ENCODE measurements at regions not wholly inside any gene's neighbourhood (a gene's known extent, or its start where the extent isn't known, plus 50 kb on each side); places are given as distances from the start of the nearest gene placed in this dataset.
"Not testable (repeated sequence)": the region's sequence is repeated elsewhere in the genome, so short reads cannot be mapped to it uniquely, and the experiment has no call there.

DNA sequence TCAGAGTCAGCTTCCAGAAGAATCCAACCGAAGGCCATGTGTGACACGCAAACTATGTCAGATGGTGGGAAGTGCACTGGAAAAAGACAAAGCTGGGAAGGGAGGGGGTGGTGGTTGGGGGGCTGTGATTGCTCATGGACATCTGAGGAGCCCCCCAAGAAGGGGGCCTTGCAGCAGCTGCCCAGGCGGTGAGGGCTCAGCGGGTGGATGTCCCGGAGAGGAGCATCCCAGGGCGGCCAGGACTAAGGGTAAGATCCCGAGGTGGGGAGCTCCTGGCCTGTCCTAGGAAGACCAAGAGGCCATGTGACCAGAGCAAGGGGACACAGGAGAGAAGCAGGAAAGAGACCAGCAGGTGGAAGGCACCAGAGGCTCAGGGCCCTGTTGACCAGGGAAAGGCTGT lies 299.5 kb downstream of the PREX1 start:
- no peak for DNase-seq

DNA sequence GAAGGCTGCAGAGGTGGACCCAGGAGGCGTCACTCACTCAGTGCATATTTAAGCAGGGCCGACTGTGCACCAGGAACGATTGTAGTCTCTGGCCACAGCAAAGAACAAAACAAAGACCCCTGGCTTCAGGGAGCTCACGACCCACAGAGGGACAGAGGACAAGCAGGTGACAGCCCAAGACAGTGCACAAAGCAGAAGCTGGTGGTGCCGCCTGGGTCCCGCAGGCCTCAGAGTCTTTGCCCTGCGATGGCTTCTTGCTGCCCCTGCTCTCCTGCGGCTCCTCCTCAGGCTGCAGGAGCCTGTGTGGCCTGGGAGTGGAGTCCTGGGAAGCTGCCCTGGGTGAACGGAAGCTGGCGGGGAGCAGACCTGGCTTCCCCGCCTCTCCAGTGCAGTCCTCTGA lies 300.0 kb downstream of the PREX1 start:
- DNase-seq: no peak

DNA sequence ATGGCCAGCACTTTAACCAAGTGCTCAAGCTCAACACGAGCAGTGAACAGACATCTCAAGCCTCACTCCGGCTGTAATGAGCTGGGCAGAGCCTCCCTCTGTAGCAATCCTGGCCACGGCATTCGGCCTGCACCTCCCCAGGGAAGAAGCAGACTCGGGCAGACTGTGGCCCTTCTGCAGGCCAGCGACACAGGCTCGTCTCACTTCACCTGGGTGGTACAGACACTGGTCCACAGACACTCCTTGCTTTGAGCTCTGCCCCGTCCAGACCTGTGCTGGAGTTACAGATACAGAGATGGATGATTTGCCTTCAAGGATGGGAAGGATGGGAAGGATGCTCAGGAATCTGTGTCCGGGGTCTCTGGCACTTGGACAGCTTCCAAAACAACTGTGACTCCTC lies 300.9 kb downstream of the PREX1 start:
- DNase-seq: no peak

DNA sequence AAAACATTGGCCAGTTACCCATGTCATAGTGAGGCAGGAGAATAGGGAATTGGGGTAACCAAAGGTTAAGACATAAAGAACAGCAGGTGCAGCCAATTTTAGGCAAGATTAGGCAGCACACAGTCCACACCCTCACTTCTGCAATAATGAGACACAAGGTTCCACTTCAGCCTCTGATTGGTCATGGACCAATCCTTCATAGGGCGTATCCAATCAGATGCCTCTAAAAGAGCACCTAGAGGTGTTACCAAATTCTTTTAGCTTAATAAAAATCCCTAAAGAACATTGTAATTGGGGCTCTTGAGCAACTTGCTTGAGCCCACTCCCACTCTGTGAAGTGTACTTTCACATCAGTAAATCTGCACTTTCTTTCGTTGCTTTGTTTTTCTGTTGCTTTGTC lies 302.4 kb downstream of the PREX1 start:
- DNase-seq: no peak

DNA sequence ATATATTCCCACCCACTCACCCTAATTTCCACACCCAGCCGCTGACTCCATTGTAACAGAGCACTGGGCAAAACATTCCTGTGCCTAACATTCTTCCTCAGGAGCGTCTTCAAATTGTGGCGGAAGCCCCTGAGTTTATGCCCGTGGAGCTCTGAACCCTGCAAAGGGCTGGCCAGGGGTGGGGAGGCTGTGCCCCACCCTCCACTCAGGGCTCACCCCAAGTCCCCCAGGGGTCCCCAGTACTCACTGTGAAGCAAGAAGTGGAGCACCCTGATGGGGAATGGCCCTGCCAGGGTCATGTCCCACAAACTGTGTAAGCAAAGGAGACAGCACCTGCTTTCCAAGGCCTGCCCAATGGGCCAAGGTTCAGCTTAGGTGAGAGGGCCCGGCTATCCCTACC lies 303.2 kb downstream of the PREX1 start:
- no peak for DNase-seq

DNA sequence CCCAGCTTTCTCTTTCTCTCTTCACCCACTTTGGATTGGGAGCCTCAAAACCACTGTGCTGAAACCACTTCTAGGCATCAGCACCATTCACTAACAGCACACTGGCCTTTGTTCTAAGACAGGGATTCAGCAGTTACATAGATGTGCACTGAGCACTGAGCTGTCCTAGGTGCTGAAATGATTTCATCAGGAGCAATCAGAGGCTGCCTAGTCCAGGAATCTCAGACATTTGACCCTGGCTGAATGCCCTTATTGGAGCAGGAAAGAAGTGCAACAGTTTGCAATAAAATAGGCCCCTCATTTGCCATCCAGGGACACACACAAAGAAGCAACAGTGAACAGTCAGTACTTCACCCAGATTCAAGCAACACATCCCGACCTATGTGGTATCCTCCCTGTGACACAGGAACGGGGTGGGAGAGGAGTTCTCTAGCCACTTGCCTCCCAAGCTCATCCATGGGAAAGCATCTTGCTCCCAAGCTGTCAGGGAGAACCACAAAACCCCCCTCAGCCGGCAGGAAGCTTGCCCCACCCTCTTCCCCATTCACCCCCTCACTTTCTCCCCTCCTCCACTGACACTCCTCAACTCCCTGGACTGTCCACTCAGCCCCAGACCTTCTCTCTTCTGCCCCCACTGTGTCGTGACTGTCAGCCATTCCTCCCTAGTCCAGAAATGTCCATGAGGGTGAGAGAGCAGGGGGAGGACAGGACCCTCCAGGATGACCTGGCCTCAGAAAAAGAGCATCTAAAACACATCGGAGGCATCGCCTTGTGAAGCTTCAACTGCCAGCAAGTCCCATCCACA lies 304.4 kb downstream of the PREX1 start:
- peak in 1 of 2 experiments; percentile 5 for DNase-seq

DNA sequence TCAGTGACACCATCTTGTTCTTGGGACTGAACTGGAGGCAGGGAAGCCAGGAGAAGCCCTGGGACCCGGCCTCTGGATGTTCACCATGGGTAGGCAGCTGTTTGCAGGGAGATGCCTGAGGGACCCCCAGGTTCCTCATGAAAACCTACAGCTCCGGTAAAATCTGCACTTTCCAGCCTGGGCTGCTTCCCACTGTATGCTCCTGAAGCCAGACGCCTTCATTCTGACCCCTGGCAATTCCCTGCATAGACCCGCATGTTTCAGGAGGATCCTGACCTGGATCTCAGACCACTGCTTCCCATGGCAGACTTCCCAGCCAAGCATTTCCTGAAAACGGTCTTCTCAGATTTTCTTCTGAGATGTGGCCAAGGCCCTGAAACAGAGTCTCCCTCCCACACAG lies 306.7 kb downstream of the PREX1 start:
- DNase-seq: no peak

DNA sequence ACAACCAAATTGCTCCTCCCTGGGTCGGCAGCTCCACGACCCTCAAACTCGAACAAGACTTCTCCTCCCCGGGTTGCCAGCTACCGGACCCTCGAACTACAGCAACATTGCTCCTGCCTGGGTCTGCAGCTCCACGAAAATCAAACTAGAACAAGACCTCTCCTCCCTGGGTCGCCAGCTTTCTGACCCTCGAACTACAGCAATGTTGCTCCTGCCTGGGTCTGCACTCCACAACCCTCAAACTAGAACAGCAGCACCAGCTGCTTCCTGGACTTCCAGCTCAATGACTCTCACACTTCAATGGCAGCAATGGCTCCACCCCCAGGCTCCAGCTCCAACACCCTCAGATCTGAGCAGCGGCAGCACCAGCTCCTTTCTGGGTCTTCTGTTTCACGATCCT lies 311.6 kb downstream of the PREX1 start:
- DNase-seq: peak in 1 of 2 experiments; percentile 13

DNA sequence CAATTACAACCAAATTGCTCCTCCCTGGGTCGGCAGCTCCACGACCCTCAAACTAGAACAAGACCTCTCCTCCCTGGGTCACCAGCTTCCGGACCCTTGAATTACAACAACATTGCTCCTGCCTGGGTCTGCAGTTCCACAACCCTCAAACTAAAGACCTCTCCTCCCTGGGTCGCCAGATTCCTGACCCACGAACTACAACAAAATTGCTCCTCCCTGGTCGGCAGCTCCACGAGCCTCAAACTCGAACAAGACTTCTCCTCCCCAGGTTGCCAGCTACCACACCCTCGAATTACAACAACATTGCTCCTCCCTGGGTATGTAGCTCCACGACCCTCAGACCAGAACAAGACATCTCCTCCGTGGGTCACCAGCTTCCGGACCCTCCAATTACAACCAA lies 313.2 kb downstream of the PREX1 start:
- DNase-seq: not testable (repeated sequence)

DNA sequence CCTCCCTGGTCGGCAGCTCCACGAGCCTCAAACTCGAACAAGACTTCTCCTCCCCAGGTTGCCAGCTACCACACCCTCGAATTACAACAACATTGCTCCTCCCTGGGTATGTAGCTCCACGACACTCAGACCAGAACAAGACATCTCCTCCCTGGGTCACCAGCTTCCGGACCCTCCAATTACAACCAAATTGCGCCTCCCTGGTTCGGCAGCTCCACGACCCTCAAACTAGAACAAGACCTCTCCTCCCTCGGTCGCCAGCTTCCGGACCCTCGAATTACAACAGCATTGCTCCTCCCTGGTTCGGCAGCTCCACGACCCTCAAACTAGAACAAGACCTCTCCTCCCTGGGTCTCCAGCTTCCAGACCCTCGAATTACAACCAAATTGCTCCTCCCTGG lies 315.3 kb downstream of the PREX1 start:
- DNase-seq: not testable (repeated sequence)

DNA sequence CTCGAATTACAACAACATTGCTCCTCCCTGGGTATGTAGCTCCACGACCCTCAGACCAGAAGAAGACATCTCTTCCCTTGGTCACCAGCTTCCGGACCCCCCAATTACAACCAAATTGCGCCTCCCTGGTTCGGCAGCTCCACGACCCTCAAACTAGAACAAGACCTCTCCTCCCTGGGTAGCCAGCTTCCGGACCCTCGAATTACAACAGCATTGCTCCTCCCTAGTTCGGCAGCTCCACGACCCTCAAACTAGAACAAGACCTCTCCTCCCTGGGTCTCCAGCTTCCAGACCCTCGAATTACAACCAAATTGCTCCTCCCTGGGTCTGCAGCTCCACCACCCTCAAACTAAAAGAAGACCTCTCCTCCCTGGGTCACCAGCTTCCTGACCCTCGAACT lies 322.7 kb downstream of the PREX1 start:
- DNase-seq: not testable (repeated sequence)

DNA sequence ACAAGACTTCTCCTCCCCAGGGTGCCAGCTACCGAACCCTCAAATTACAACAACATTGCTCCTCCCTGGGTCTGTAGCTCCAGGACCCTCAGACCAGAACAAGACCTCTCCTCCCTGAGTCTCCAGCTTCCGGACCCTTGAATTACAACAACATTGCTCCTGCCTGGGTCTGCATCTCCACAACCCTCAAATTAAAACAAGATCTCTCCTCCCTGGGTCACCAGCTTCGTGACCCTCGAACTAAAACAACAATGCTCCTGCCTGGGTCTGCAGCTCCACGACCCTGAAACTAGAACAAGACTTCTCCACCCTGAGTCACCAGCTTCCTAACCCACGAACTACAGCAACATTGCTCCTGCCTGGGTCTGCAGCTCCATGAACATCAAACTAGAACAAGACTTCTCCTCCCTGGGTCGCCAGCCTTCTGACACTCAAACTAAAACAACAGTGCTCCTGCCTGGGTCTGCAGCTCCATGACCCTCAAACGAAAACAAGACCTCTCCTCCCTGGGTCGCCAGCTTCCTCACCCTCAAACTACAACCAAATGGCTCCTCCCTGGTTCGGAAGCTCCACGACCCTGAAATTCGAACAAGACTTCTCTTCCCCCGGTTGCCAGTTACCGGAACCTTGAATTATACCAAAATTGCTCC lies 324.5 kb downstream of the PREX1 start:
- no peak for DNase-seq

DNA sequence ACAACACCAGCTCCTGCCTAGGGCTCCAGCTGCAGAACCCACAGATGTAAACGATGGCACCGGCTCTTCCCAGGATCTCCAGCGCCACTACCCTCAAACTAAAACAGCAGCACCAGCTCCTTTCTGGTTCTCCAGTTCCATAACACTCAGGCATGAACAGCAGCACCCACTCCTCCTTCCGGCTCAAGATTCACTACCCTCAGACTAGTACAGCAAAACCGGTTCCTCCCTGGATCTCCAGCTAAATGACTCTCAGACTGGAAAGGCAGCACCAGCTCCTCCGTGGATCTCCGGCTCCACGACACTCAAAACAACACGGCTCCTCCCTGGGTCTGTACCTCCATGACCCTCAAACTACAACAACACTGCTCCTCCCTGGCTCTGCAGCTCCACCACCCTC lies 325.0 kb downstream of the PREX1 start:
- no peak for DNase-seq

DNA sequence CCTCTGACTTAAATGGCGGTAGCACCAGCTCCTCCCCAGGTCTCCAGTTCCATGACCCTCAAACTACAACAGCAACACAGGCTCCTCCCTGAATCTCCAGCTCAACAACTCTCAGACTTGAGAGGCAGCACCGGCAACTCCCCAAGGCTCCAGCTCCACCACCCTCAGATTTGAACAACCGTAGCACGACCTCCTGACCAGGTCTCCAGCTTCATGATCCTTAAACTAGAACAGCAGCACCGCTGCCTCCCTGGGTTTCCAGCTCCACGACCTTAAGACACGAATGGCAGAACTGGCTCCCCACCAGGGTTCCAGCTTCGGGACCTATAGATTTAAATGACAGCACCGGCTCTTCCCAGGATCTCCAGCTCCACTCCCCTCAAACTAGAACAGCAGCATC lies 325.8 kb downstream of the PREX1 start:
- no peak for DNase-seq

DNA sequence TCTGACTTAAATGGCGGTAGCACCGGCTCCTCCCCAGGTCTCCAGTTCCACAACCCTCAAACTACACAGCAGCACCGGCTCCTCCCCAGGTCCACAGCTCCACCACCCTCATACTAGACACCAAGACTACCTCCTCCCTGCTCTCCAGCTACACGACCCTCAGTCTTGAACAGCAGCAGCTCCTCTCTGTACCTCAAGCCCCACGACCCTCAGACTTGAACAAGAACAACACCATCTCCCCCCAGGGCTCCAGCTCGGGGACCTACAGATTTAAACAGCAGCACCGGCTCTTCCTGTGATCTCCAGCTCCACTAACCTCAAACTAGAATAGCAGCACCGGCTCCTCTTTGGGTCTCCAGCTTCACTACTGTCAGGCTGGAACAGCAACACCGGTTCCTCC lies 326.9 kb downstream of the PREX1 start:
- not testable (repeated sequence) for DNase-seq

DNA sequence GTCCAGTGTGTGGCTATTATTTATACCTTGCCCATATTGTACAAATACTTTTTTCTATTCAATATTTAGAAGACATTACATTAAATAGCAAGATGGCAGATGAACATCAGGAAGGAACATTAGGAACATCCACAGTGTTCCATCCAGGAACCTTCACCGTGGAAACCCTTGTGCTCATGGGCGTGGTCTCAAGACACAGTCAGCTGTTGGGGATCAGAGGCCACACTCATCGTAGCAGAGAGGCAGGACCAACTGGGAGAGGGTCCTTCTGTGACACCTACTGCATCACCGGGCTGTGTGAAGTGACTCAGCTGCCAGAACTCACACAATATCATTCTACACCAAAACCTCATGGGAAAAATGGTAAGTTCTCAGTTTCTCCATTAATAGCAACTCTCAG lies 328.9 kb downstream of the PREX1 start:
- DNase-seq: not testable (repeated sequence)

DNA sequence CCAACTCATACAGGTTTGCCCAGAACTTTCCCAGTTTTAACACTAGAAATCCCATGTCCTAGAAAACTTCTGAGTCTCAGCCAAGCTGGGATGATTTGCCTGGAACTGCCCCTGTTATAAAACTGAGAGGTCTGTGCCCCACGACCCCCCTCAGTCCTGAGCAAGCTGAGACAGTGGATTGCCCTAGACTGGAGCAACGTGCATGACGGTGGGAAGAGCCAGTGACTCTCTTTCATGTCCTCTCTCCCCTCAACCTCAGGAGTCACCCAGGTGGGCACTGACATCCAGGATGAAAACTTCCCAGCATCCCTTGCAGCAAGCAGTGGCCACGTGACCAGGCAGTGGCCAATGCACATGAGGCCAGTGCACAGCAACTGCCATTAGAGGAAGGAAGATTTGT lies 329.7 kb downstream of the PREX1 start:
- not testable (repeated sequence) for DNase-seq

DNA sequence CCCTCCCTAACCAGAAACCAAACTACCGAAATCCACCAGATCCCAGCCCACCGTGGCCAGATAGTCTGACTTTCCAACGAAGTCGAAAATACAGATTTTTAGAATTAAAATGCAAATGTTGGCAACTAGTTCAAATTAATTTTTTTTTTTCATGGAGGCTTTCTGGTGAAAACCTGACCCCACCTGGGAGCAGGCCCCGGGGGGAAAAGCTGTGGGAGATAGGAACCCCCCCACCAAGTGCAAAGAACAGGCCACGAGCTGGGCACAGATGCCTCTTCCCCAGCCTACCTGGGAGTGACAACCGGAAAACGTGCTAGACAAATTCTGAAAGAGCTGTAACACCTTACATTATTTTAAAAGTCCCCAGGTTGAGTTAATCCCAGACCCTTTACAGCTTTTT lies 333.8 kb downstream of the PREX1 start:
- DNase-seq: no peak

DNA sequence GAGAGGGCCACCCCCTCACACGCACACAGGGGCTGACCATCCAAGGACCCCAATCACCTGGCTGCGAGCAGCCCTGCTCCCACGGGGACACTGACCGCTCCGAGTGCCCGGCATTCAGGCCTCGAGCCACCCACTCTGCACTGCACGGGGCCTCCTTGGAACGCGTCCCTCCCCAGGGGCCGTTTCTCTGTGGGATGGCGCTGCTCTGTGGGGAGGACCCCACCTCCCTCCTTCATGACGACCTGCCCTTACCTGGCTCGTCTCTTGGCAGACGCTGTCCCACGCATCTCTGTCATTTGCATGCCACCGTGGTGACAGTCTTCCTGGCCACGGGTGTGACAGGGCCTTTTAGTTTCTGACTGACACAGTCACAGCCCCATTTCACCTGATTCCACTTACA lies 334.5 kb downstream of the PREX1 start:
- DNase-seq: not testable (repeated sequence)

DNA sequence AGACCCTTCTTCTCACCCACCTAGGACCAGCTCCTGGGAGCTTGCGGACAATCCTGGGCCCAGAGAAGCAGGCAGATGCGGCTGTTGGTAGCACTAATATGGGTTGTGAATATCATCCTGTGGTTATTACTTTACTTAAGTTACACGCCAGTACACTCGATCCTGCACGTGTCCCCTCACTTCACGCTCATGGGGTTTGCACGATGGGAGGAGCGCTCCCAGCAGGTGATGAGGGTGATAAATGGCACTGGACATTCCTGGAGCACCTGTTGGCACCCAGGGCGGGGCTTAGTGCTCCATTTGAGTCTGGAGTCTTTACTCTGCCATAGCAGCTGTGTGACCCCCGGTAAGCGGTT lies 335.1 kb downstream of the PREX1 start:
- no peak for DNase-seq

DNA sequence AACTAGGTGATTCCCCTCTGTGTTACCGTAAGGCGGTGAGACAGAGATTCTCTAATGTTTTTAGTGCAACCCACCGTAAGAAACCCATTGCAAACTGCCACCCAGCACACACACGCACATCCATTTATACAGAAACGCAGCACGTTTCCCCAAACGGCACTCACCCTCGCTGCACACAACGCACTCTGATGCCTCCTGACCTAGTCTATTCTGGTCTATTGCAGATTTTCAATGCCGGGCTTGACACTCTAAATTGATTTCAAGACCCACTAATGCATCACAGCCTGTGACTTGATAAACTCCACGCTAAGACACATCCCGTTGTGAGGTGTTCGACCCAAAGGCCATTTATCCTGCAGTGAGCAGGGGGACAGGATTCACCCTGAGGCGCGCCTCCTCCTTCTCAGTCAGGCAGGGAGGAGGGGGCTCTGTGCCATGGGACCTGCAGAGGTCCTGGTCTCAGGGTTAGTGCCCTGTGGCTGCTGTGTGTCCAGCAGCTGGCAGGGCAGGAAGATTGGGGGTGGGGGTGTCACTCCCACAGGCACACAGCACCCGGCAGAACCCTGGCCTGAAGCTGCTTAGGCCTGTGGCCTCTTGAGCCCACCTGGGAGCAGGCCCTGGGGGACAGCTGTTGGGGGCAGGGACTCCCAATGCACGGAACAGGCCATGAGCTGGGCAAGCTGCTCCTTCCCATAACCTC lies 335.6 kb downstream of the PREX1 start:
- no peak for DNase-seq

DNA sequence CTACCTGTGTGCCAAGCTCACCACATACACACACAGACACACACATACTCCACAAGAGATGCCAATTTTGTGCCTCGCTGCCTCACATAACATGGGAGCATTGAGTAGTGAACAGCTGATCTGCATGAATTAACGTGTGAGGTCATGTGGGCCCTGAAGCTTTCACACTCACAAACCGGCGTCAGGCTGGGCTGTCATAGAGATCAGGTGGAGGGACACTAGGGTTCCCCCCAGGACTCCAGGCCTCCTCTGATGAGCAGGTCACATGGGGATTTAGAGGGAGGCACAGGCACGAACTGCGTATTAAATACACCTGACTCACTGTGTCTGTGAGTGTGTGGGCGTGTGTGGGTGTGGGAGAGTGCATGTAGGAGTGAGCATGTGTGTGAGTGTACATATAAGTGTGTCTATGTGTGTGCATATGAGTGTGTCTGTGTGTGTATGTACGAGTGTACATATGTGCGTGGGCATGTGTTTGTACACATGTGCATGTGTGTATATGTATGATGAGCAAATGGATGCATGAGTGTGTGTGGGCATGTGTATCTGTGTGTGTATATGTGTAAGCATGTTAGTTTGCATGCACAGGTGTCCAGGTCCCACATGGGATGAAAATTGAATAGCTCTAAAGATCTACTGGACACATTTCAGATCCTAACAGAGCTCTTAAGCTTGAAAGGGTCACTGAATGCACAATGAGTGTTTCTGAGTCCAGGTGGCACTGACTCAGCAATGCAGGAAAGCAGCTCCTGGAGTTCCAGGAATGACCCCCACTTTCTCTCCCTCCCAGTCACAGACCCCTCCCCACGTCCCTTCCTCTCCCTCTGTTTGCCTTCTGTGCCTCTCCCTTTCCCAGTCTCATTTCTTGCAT lies 336.6 kb downstream of the PREX1 start:
- DNase-seq: no peak

DNA sequence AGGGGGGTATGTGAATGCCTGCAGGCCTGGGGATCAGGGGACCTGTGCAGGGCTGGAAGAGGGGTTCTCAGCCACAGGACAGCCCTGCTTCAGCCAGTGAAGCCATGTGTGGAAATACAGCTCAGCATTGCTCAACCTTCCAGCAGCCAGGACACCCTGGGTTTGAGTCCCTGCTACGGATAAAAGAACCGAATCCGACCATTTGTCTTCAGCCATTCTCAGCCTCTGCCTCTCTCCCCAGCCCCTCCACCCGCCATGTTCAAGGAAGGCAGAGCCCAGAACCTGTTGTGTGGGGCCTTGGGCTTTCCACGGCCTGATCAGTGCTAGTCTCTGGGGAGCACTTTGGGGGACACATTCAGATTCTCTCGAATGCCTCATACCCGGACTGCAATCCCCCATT lies 337.5 kb downstream of the PREX1 start:
- not testable (repeated sequence) for DNase-seq
